Thyroid gland (tissue), 4 donors: ENCODE measurements at regions not wholly inside any gene's neighbourhood (a gene's known extent, or its start where the extent isn't known, plus 50 kb on each side); places are given as distances from the start of the nearest gene placed in this dataset.

Experiments used
- DNase-seq, 2 donors: peaks; one replicate each; pipeline ENCODE4 v3.0.0-alpha.2; 2019
- H3K27ac ChIP-seq, 3 donors: fragments of 200-600 bp; sonication (generic); 1 replicate in 2 of 3; 2 replicates in 1 of 3; pipeline ENCODE4 v1.5.1; 2016 to 2019; ENCODE audit warnings: mild to moderate bottlenecking in 1 of 3, moderate library complexity in 1 of 3
- H3K27me3 ChIP-seq: fragments of 200-600 bp; sonication (generic); one replicate; pipeline ENCODE4 v1.5.1; 2019
- H3K36me3 ChIP-seq, 2 donors: fragments of 200-600 bp; sonication (generic); one replicate each; pipeline ENCODE4 v1.5.1; 2016 to 2019
- H3K4me1 ChIP-seq, 2 donors: fragments of 200-600 bp; sonication (generic); one replicate each; pipeline ENCODE4 v1.5.1; 2017 to 2019
- H3K4me3 ChIP-seq, 3 donors: fragments of 200-600 bp; sonication (generic); replicated peaks in 1 of 3; 1 replicate in 2 of 3; 2 replicates in 1 of 3; pipeline ENCODE4 v1.5.1; 2016; ENCODE audit warnings: mild to moderate bottlenecking in 1 of 3
- H3K9me3 ChIP-seq: fragments of 200-600 bp; sonication (generic); one replicate; pipeline ENCODE4 v1.5.1; 2017
- POLR2A ChIP-seq, 2 donors: fragments of 450-650 bp; IDR thresholded peaks; one replicate each; pipeline ENCODE4 v1.6.1; 2017; ENCODE audit warnings: antibody characterized with exemption in 2 of 2, mild to moderate bottlenecking in 2 of 2, moderate library complexity in 1 of 2
- WGBS, 2 donors: methylation state at CpG; one replicate each; pipeline ENCODE4 v1.1.5; 2017; 5-methylcytosine and 5-hydroxymethylcytosine counted together
- intact Hi-C: fragments of 100-400 bp; cut with DNase I; formaldehyde crosslinking; loops from one replicate; pipeline ENCODE4 v1.15.1; 2023
- TF ChIP-seq, protein P1 (sequence below), 6 experiments: fragments of 200-600 bp in 3 of 6; fragments of 450-650 bp in 3 of 6; sonication (generic) in 3 of 6; IDR thresholded peaks; one replicate each; pipeline ENCODE4 v1.5.1; 2016 to 2019; ENCODE audit warnings: antibody characterized with exemption in 6 of 6, mild to moderate bottlenecking in 2 of 6, inconsistent platforms in 1 of 6, moderate library complexity in 1 of 6

DNA sequence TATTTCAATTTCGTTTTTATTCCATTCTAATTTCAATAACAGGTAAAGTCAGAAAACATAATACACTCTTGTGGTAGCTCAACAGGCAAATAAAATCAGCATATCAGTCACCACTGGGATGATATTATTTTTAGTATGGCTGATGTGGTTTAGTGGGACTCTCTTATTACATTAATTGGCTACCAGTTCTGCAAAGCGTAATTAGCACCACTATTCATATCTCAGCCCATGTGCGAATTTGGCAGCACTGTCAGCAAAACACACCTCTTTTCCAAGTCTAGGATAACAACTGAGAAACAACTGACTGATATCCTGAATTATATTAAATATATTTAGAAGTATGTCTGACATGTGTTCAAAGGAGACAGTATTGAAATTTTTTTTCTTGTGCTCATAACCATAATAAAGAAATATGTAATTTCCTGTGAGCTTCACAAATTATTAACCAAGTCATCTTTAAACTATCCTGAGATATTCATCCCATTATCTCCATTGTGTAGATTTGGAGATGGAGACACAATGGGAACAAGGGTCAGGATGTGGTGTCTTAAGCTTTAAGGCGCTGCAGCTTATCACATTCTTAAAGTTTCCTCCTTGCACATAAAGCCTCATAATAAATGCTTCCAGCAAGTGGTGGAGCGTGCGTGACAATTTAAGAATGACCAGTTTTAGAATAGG, 212.4 kb downstream of the TLE1 start:
- no peaks in the 10 kb centered on the region for H3K4me1 ChIP-seq
- intact Hi-C loops: no loop called here
- H3K9me3 ChIP-seq: no peaks in the 10 kb centered on the region
- H3K4me3 ChIP-seq: no peak overlapping the region
- H3K27me3 ChIP-seq: no peaks in the 10 kb centered on the region
- 93 to 94% methylated on average over 6 of the region's 6 CpGs for WGBS, 2 donors
- H3K36me3 ChIP-seq: no peaks in the 10 kb centered on the region
- no peak overlapping the region for H3K27ac ChIP-seq
- DNase-seq: no peak
- TF ChIP-seq, protein P1, sequence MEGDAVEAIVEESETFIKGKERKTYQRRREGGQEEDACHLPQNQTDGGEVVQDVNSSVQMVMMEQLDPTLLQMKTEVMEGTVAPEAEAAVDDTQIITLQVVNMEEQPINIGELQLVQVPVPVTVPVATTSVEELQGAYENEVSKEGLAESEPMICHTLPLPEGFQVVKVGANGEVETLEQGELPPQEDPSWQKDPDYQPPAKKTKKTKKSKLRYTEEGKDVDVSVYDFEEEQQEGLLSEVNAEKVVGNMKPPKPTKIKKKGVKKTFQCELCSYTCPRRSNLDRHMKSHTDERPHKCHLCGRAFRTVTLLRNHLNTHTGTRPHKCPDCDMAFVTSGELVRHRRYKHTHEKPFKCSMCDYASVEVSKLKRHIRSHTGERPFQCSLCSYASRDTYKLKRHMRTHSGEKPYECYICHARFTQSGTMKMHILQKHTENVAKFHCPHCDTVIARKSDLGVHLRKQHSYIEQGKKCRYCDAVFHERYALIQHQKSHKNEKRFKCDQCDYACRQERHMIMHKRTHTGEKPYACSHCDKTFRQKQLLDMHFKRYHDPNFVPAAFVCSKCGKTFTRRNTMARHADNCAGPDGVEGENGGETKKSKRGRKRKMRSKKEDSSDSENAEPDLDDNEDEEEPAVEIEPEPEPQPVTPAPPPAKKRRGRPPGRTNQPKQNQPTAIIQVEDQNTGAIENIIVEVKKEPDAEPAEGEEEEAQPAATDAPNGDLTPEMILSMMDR (IDR thresholded peaks at IDR 0.05): no peak

DNA sequence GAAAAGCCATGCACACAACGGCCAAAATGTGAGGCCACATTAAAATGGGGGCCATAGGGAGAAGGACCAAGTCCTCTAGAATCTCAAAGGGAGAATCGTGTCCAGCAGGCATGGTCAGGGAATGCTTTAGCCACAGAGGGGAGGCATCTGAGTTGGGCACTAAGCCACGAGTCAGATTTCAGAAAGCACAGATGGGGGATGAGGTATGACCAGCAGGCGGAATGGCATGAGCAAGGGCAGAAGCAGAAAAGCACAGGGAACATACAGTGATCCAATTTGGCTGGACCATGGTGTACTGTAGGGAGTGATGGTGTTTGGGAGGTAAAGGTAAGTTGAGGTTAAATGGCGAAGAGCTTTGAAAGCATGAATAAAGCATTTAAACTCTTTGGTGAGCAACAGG, 214.6 kb downstream of the TLE1 start:
- WGBS, 2 donors: 92 to 93% methylated on average over 5 of the region's 5 CpGs
- no peaks in the 10 kb centered on the region for H3K27me3 ChIP-seq
- no peak for DNase-seq
- H3K9me3 ChIP-seq: no peaks in the 10 kb centered on the region
- TF ChIP-seq, protein P1 (IDR thresholded peaks at IDR 0.05): no peak
- no peak for TF ChIP-seq POLR2A (IDR thresholded peaks at IDR 0.05)
- intact Hi-C loops: no loop called here
- no peak overlapping the region for H3K4me3 ChIP-seq
- no peaks in the 10 kb centered on the region for H3K4me1 ChIP-seq
- no peak overlapping the region for H3K27ac ChIP-seq
- no peaks in the 10 kb centered on the region for H3K36me3 ChIP-seq

DNA sequence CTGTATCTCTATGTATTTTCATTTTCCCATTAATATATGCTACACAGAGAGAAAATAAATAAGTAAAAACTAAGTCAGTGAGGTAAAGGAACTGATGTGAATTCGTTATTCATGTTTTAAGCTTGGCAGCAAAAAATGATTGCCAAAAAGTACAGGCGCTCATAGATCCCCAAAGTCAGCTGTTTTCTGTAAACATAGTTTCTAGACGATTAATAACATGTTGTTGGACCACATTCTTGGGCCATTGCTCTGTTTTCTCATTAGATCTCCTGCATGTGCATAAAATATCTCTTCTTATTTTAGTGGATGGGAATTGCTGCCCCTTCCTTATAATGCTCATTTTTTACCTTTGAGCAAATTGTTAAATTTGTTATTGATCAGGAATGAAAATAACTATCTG, 215.2 kb downstream of the TLE1 start:
- H3K4me1 ChIP-seq: no peaks in the 10 kb centered on the region
- intact Hi-C loops: no loop called here
- DNase-seq: no peak
- WGBS, 2 donors: 79 to 83% methylated on average over 3 of the region's 3 CpGs
- no peak overlapping the region for H3K27ac ChIP-seq
- H3K27me3 ChIP-seq: no peaks in the 10 kb centered on the region
- no peaks in the 10 kb centered on the region for H3K9me3 ChIP-seq
- no peak overlapping the region for H3K4me3 ChIP-seq
- no peaks in the 10 kb centered on the region for H3K36me3 ChIP-seq
- no peak for TF ChIP-seq POLR2A (IDR thresholded peaks at IDR 0.05)
- TF ChIP-seq, protein P1 (IDR thresholded peaks at IDR 0.05): no peak

DNA sequence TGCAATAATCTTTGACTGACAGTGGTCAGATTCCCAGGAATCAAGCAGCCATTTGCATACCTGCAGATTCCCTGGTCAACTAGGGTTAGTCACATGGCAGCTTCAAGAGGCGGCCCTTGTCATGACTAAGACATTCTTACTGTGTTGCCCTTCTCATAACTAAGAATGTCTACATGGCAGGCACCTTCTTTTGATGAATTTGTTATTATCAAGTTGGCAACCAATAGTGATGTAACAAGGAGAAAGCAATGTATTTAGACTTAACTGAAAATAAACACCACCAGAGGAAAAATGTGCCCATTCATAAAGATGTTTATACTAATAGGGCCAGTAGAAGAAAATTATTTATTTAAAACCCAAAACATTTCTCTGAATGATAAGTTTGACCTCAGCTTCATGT, 215.6 kb downstream of the TLE1 start:
- H3K4me3 ChIP-seq: no peak overlapping the region
- no peaks in the 10 kb centered on the region for H3K27me3 ChIP-seq
- TF ChIP-seq, protein P1 (IDR thresholded peaks at IDR 0.05): no peak
- no peak for TF ChIP-seq POLR2A (IDR thresholded peaks at IDR 0.05)
- no peaks in the 10 kb centered on the region for H3K36me3 ChIP-seq
- no peaks in the 10 kb centered on the region for H3K4me1 ChIP-seq
- no peak for DNase-seq
- no peak overlapping the region for H3K27ac ChIP-seq
- intact Hi-C loops: no loop called here
- WGBS, 2 donors: 96 to 97% methylated on average over 1 of the region's 1 CpG
- H3K9me3 ChIP-seq: no peaks in the 10 kb centered on the region

DNA sequence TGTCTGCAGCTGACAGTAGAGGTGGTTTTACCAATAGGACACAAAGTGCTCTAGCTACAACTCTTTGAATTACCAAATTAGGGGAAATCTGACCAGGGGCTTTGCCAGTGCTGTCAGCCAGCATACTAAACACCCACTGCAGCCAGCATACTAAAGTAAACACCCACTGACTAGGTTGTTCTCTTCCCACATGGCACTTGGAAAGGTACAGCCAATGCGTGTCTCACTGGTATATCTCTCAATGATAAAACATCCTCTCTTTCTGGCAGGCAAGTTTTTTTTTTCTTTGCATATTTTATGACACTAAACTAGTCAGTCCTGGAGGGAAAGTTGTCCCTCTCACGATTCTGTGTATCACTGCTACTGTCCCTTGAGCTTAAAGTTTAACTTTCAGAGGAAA, 216.1 kb downstream of the TLE1 start:
- Histone ChIP-seq H3K4me1 (no peaks in the 10 kb centered on the region), H3K27ac (no peak overlapping the region), H3K36me3 (no peaks in the 10 kb centered on the region), H3K27me3 (no peaks in the 10 kb centered on the region), H3K9me3 (no peaks in the 10 kb centered on the region), H3K4me3 (no peak overlapping the region)
- TF ChIP-seq POLR2A (IDR thresholded peaks at IDR 0.05): no peak
- TF ChIP-seq, protein P1 (IDR thresholded peaks at IDR 0.05): no peak
- intact Hi-C loops: no loop called here
- no peak for DNase-seq
- 89 to 91% methylated on average over 2 of the region's 2 CpGs for WGBS, 2 donors
